Omental fat pad (tissue), 3 donors: ENCODE measurements at regions not wholly inside any gene's neighbourhood (a gene's known extent, or its start where the extent isn't known, plus 50 kb on each side); places are given as distances from the start of the nearest gene placed in this dataset.

Experiments
- ATAC-seq: fragments of 150-250 bp; one replicate; pipeline ENCODE4 v1.9.1; 2016; ENCODE audit warnings: mild to moderate bottlenecking, moderate library complexity; ENCODE audit not compliant: low FRiP score
- DNase-seq: peaks from one replicate; pipeline ENCODE4 v3.0.0-alpha.2; 2019; ENCODE audit warnings: low spot score
- TF ChIP-seq, protein P1 (sequence below), 3 donors: fragments of 450-650 bp; IDR thresholded peaks; one replicate each; pipeline ENCODE4 v1.5.1; 2016 to 2017; ENCODE audit warnings: antibody characterized with exemption in 3 of 3, mild to moderate bottlenecking in 3 of 3, moderate library complexity in 2 of 3

GRCh38 chr1:3954170-3955169, 54.4 kb upstream of the C1orf174 start:
- ATAC-seq (no peak), DNase-seq (no peak)
- TF ChIP-seq, protein P1, sequence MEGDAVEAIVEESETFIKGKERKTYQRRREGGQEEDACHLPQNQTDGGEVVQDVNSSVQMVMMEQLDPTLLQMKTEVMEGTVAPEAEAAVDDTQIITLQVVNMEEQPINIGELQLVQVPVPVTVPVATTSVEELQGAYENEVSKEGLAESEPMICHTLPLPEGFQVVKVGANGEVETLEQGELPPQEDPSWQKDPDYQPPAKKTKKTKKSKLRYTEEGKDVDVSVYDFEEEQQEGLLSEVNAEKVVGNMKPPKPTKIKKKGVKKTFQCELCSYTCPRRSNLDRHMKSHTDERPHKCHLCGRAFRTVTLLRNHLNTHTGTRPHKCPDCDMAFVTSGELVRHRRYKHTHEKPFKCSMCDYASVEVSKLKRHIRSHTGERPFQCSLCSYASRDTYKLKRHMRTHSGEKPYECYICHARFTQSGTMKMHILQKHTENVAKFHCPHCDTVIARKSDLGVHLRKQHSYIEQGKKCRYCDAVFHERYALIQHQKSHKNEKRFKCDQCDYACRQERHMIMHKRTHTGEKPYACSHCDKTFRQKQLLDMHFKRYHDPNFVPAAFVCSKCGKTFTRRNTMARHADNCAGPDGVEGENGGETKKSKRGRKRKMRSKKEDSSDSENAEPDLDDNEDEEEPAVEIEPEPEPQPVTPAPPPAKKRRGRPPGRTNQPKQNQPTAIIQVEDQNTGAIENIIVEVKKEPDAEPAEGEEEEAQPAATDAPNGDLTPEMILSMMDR (IDR thresholded peaks at IDR 0.05): no peak

GRCh38 chr1:3955196-3955772, 55.2 kb upstream of the C1orf174 start:
- DNase-seq (no peak), ATAC-seq (no peak)
- TF ChIP-seq, protein P1 (IDR thresholded peaks at IDR 0.05): no peak

- TF ChIP-seq, protein P1 (IDR thresholded peaks at IDR 0.05): no peak
- ATAC-seq: no peak
- no peak for DNase-seq
Observed at GRCh38 chr1:3956527-3957170, 56.6 kb upstream of the C1orf174 start.

DNA sequence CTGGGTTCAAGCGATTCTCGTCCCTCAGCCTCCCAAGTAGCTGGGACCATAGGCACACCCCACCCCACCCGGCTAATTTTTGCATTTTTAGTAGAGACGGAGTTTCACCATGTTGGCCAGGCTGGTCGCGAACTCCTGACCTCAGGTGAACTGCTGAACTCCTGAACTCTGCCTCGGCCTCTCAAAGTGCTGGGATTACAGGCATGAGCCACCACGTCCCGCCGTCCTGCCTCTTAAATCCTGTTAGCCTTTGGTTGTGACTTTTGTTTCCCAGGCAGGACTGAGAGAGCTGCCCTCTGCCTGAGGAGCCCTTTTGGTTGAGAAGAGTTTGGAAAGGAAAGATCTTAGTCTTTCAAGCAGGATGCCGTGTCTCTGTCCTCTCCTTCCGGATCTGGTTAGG, 59.3 kb upstream of the C1orf174 start:
- ATAC-seq (no peak), DNase-seq (no peak)

GRCh38 chr1:3963554-3963953, 63.5 kb upstream of the C1orf174 start:
- DNase-seq: no peak
- TF ChIP-seq, protein P1 (IDR thresholded peaks at IDR 0.05): no peak
- ATAC-seq: no peak

More for the DNA sequence above, 59.3 kb upstream of the C1orf174 start:
- TF ChIP-seq, protein P1 (IDR thresholded peaks at IDR 0.05): no peak

- DNase-seq (no peak), ATAC-seq (no peak)
- TF ChIP-seq, protein P1 (IDR thresholded peaks at IDR 0.05): no peak
Observed at GRCh38 chr1:3965693-3966092, 65.6 kb upstream of the C1orf174 start.
